ENCODE measurements at regions not wholly inside any gene's neighbourhood (a gene's known extent, or its start where the extent isn't known, plus 50 kb on each side); places are given as distances from the start of the nearest gene placed in this dataset.

DNA sequence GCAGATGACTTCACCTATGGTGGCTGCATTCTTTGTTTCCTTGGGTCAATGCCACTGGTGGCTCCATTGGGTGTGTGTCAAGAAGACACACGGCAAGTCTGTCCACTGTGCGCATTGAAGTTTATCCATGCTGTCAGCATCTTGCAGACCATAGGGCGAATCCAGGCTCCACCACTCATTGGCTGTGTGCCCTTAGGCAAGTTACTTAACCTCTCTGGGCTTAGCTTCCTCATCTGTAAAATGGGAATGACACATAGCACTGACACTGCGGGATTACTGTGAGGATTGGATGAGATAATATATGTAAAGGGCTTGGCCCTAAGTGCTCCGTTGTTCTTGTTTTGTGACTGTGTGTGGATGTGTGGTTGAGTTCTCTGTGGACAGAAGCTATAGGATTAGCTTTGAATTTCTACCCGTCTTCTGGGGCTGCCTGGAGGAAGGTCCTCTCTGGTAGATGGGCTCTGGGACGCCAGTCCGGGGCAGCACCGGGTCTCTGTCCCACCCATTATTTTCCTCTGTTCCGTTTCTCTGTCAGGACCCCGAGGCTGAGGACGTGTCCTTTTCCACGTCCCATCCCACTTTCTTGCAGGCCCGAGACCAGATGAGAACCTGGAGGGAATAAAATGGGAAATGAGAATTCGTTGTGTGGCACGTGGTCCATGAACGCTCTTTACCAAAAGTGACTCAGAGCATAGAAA, 178.4 kb downstream of the IRF8 start:
- TF ChIP-seq, protein P1, sequence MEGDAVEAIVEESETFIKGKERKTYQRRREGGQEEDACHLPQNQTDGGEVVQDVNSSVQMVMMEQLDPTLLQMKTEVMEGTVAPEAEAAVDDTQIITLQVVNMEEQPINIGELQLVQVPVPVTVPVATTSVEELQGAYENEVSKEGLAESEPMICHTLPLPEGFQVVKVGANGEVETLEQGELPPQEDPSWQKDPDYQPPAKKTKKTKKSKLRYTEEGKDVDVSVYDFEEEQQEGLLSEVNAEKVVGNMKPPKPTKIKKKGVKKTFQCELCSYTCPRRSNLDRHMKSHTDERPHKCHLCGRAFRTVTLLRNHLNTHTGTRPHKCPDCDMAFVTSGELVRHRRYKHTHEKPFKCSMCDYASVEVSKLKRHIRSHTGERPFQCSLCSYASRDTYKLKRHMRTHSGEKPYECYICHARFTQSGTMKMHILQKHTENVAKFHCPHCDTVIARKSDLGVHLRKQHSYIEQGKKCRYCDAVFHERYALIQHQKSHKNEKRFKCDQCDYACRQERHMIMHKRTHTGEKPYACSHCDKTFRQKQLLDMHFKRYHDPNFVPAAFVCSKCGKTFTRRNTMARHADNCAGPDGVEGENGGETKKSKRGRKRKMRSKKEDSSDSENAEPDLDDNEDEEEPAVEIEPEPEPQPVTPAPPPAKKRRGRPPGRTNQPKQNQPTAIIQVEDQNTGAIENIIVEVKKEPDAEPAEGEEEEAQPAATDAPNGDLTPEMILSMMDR (conservative IDR thresholded peaks at IDR 0.05): no peak
- no peak for TF ChIP-seq ZFX (IDR thresholded peaks at IDR 0.05)

All from C4-2B (cell line).